HepG2 (cell line): ENCODE measurements at regions not wholly inside any gene's neighbourhood (a gene's known extent, or its start where the extent isn't known, plus 50 kb on each side); places are given as distances from the start of the nearest gene placed in this dataset.

Experiments used
- ATAC-seq: fragments of 200-7000 bp; cut with Tn5 transposase; 3 replicates; pipeline ENCODE4 v1.9.1; 2020; ENCODE audit warnings: mild to moderate bottlenecking, moderate library complexity
- BruUV-seq: library from RNA; stranded (reverse); fragments of 400-500 nt; replicated peaks from 2 replicates; lab custom pipeline; 2021; lab: Mats Ljungman, UMichigan
- CTCF ChIA-PET: fragments of 300-600 bp; formaldehyde crosslinking; extraction: SDS; loops from one replicate; lab custom pipeline; 2021; ENCODE audit warnings: low total read pairs, inconsistent platforms, low intra/inter-chr PET ratio; lab: Yijun Ruan, JAX
- POLR2A ChIA-PET: fragments of 350-600 bp; sonication (Branson Sonifier 250); formaldehyde crosslinking; loops from one replicate; lab custom pipeline; 2020; ENCODE audit warnings: antibody characterized with exemption, inconsistent platforms; lab: Yijun Ruan, JAX
- DNase-seq: peaks from one replicate; pipeline ENCODE4 v3.0.0-alpha.2; 2015; ENCODE audit warnings: low spot score
- FAIRE-seq: peaks from 3 replicates; lab custom pipeline; 2011; peaks lifted over from hg19 to GRCh38; lab: Jason Lieb, UNC
- H2AFZ ChIP-seq: one replicate; pipeline ENCODE4 v1.6.1; 2011; ENCODE audit warnings: low read length, inconsistent platforms
- H3K27ac ChIP-seq: fragments of 300-600 bp; 3 replicates; pipeline ENCODE4 v1.8.0; 2011; ENCODE audit warnings: mixed run types, mild to moderate bottlenecking, mixed read lengths, low read length, inconsistent platforms; ENCODE audit not compliant: insufficient read depth; ENCODE audit errors: extremely low read length
- H3K27me3 ChIP-seq, 2 experiments: fragments of 200-600 bp in 1 of 2; 2 replicates in 1 of 2; 3 replicates in 1 of 2; pipeline versions ENCODE4 v1.6.0 to v1.8.0; 2011; ENCODE audit warnings: low read length in 2 of 2, mild to moderate bottlenecking in 2 of 2, moderate library complexity in 2 of 2, inconsistent platforms in 1 of 2; ENCODE audit not compliant: insufficient read depth in 2 of 2, control insufficient read depth in 1 of 2
- H3K36me3 ChIP-seq, 2 experiments: fragments of 200-600 bp in 1 of 2; replicated peaks in 1 of 2; 2 replicates in 1 of 2; 3 replicates in 1 of 2; pipeline versions ENCODE4 v1.5.1 to v1.8.0; 2011; ENCODE audit warnings: low read length in 2 of 2, inconsistent platforms in 1 of 2; ENCODE audit not compliant: insufficient read depth in 2 of 2, control insufficient read depth in 1 of 2
- H3K4me1 ChIP-seq: 2 replicates; pipeline ENCODE4 v1.5.1; 2012; ENCODE audit warnings: low read length, inconsistent platforms; ENCODE audit not compliant: insufficient read depth
- H3K4me2 ChIP-seq: 2 replicates; pipeline ENCODE4 v1.6.0; 2011; ENCODE audit warnings: low read depth, low read length, inconsistent platforms
- H3K4me3 ChIP-seq, 3 experiments: fragments of 200-600 bp in 1 of 3; sonication (generic), shearing (Covaris generic) in 1 of 3; replicated peaks in 1 of 3; 2 replicates each; pipeline ENCODE4 v1.5.1; 2011 to 2016; ENCODE audit warnings: low read length in 3 of 3, inconsistent platforms in 2 of 3, low read depth in 2 of 3, mild to moderate bottlenecking in 2 of 3, control low read depth in 1 of 3, mixed read lengths in 1 of 3; ENCODE audit not compliant: insufficient read depth in 1 of 3
- H3K79me2 ChIP-seq: one replicate; pipeline ENCODE4 v1.6.1; 2011; ENCODE audit warnings: low read length, inconsistent platforms; ENCODE audit not compliant: insufficient read depth
- H3K9ac ChIP-seq: 2 replicates; pipeline ENCODE4 v1.6.0; 2011; ENCODE audit warnings: mild to moderate bottlenecking, low read depth, low read length, inconsistent platforms; ENCODE audit not compliant: insufficient read depth
- H3K9me3 ChIP-seq: 2 replicates; pipeline ENCODE4 v1.5.1; 2012; ENCODE audit warnings: mild to moderate bottlenecking, low read length
- H4K20me1 ChIP-seq: 2 replicates; pipeline ENCODE4 v1.6.0; 2011; ENCODE audit warnings: inconsistent platforms, mild to moderate bottlenecking, low read length, moderate library complexity; ENCODE audit not compliant: insufficient read depth
- CBX5 ChIP-seq: sonication (generic); formaldehyde crosslinking; IDR thresholded peaks from 2 replicates; pipeline ENCODE4 v1.4.0; 2020; ENCODE audit warnings: missing genetic modification reagents, borderline replicate concordance
- CCDC6 ChIP-seq: sonication (generic); formaldehyde crosslinking; IDR thresholded peaks from 2 replicates; pipeline ENCODE4 v1.8.1; 2022; ENCODE audit warnings: mild to moderate bottlenecking, missing genetic modification reagents, moderate library complexity
- HMG20B ChIP-seq: conservative IDR thresholded peaks from 2 replicates; pipeline ENCODE4 v1.6.1; 2016; ENCODE audit warnings: missing genetic modification reagents, missing compliant biosample characterization
- ISX ChIP-seq: sonication (generic); formaldehyde crosslinking; conservative IDR thresholded peaks from 2 replicates; pipeline ENCODE4 v1.5.0; 2020; ENCODE audit warnings: missing genetic modification reagents
- JUNB ChIP-seq: sonication (generic); formaldehyde crosslinking; IDR thresholded peaks from 2 replicates; pipeline ENCODE4 v1.8.0; 2022; ENCODE audit warnings: missing genetic modification reagents, mild to moderate bottlenecking, borderline replicate concordance
- JUND ChIP-seq: sonication (generic); formaldehyde crosslinking; IDR thresholded peaks from 2 replicates; pipeline ENCODE4 v1.8.0; 2022; ENCODE audit warnings: mild to moderate bottlenecking, missing genetic modification reagents
- KAT7 ChIP-seq: IDR thresholded peaks from 2 replicates; pipeline ENCODE4 v1.6.1; 2018; ENCODE audit warnings: borderline replicate concordance, missing compliant biosample characterization
- MBD4 ChIP-seq: IDR thresholded peaks from 2 replicates; pipeline ENCODE4 v1.6.1; 2012; ENCODE audit warnings: low read length, inconsistent platforms, borderline replicate concordance
- NKX3-1 ChIP-seq: sonication (generic); formaldehyde crosslinking; IDR thresholded peaks from 2 replicates; pipeline ENCODE4 v1.5.0; 2020; ENCODE audit warnings: missing genetic modification reagents
- SRY ChIP-seq: sonication (generic); formaldehyde crosslinking; IDR thresholded peaks from 2 replicates; pipeline ENCODE4 v1.8.0; 2022; ENCODE audit warnings: mild to moderate bottlenecking, missing genetic modification reagents
- TCF7 ChIP-seq: sonication (generic); IDR thresholded peaks from 2 replicates; pipeline ENCODE4 v1.6.1; 2016; ENCODE audit warnings: antibody characterized with exemption, low read depth
- ZFP1 ChIP-seq: IDR thresholded peaks from 2 replicates; pipeline ENCODE4 v1.6.1; 2016
- ZNF24 ChIP-seq: fragments of 450-650 bp; IDR thresholded peaks from 2 replicates; pipeline ENCODE4 v1.6.1; 2017; ENCODE audit warnings: antibody characterized with exemption, mild to moderate bottlenecking
- ZNF251 ChIP-seq: sonication (generic); formaldehyde crosslinking; IDR thresholded peaks from 2 replicates; pipeline ENCODE4 v1.9.0; 2021; ENCODE audit warnings: mild to moderate bottlenecking, missing genetic modification reagents
- ZNF737 ChIP-seq: sonication (generic); formaldehyde crosslinking; IDR thresholded peaks from 2 replicates; pipeline ENCODE4 v1.5.0; 2020; ENCODE audit warnings: missing genetic modification reagents, mild to moderate bottlenecking, borderline replicate concordance
- WGBS: methylation state at CpG from one replicate; pipeline ENCODE4 v1.1.6; 2017; ENCODE audit warnings: low lambda C conversion rate; 5-methylcytosine and 5-hydroxymethylcytosine counted together
- in situ Hi-C: cut with HindIII; loops from 2 replicates; pipeline ENCODE4 v1.10.0; 2017; ENCODE audit warnings: low pct_unique_long_range_greater_than_20kb; ENCODE audit not compliant: extremely low pct_ligation_motif_present
- intact Hi-C: fragments of 100-400 bp; cut with micrococcal nuclease; formaldehyde crosslinking; loops from one replicate; pipeline ENCODE4 v1.10.0; 2022; ENCODE audit not compliant: unreplicated experiment
- TF ChIP-seq, protein P1 (sequence below): IDR thresholded peaks from 2 replicates; pipeline ENCODE4 v1.6.1; 2016; ENCODE audit warnings: mild to moderate bottlenecking
- TF ChIP-seq, protein P2 (sequence below): sonication (generic); formaldehyde crosslinking; IDR thresholded peaks from 2 replicates; pipeline ENCODE4 v1.8.1; 2023; ENCODE audit warnings: missing genetic modification reagents, inconsistent platforms, borderline replicate concordance
- TF ChIP-seq, protein P3 (sequence below): sonication (generic); IDR thresholded peaks from 2 replicates; pipeline ENCODE4 v1.6.1; 2016; ENCODE audit warnings: low read depth, borderline replicate concordance

- H3K4me1 ChIP-seq = no peaks in the 10 kb centered on the region
- ChIA-PET POLR2A (no interaction called here), CTCF (no interaction called here)
- FAIRE-seq (no peak), ATAC-seq (no peak)
- H3K27me3 ChIP-seq = no peaks in the 10 kb centered on the region
- H3K4me2 ChIP-seq = no peak overlapping the region
- H3K36me3 ChIP-seq = no peaks in the 10 kb centered on the region
- H3K79me2 ChIP-seq = no peaks in the 10 kb centered on the region
- H4K20me1 ChIP-seq = no peaks in the 10 kb centered on the region
- no peaks in the 10 kb centered on the region for H3K9me3 ChIP-seq
- no TSS peak for BruUV-seq
- H3K4me3 ChIP-seq = no peak overlapping the region
- no peak overlapping the region for H3K27ac ChIP-seq
- intact Hi-C loops = no loop called here
- TF ChIP-seq ZFP1 = no peak
- no peak for TF ChIP-seq KAT7 (CRISPR knock-in tag)
- TF ChIP-seq JUNB = no peak
- TF ChIP-seq ZNF24 = no peak
- TF ChIP-seq, protein P1, sequence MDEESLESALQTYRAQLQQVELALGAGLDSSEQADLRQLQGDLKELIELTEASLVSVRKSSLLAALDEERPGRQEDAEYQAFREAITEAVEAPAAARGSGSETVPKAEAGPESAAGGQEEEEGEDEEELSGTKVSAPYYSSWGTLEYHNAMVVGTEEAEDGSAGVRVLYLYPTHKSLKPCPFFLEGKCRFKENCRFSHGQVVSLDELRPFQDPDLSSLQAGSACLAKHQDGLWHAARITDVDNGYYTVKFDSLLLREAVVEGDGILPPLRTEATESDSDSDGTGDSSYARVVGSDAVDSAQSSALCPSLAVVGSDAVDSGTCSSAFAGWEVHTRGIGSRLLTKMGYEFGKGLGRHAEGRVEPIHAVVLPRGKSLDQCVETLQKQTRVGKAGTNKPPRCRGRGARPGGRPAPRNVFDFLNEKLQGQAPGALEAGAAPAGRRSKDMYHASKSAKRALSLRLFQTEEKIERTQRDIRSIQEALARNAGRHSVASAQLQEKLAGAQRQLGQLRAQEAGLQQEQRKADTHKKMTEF = no peak
- no peak for TF ChIP-seq HMG20B (CRISPR knock-in tag)
- no peak for TF ChIP-seq ZNF251
- TF ChIP-seq ISX (CRISPR knock-in tag) = no peak
- TF ChIP-seq, all 625 proteins: peak for 0
- no peak for DNase-seq
- WGBS = 0% methylated on average over 3 of the region's 3 CpGs
- no peak overlapping the region for H3K9ac ChIP-seq
- H2AFZ ChIP-seq = no peak overlapping the region
- in situ Hi-C loops = no loop called here
Measured at GRCh38 chr4:138790706-138791340, 224.8 kb upstream of the NOCT start.

DNA sequence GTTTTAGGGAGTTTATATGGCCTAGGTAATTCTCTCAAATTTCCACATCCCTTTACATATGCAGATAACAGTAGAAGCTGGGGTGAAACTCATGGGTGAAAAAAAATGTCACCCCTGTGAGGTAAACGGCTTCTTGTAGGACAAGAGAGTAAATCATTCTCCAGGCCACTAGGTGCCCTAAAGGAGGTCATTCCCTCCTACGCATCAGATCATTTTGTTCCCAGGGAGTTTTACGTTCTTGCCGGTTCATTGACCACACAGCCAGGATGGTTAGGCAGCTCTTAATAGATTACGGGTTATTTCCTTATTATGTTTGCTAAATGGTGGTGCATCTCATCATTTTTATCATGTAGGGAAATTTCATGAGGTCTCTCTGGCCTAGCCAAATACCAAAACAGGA lies 225.8 kb upstream of the NOCT start:
- no peaks in the 10 kb centered on the region for H3K27me3 ChIP-seq
- no peaks in the 10 kb centered on the region for H3K9me3 ChIP-seq
- no peak overlapping the region for H3K4me2 ChIP-seq
- in situ Hi-C loops (no loop called here), intact Hi-C loops (no loop called here)
- ChIA-PET CTCF (no interaction called here), POLR2A (no interaction called here)
- WGBS = 48% methylated on average over 5 of the region's 5 CpGs
- H3K9ac ChIP-seq = no peak overlapping the region
- no TSS peak for BruUV-seq
- no peaks in the 10 kb centered on the region for H3K4me1 ChIP-seq
- H3K36me3 ChIP-seq = no peaks in the 10 kb centered on the region
- no peak for DNase-seq
- no peak for FAIRE-seq
- no peak for ATAC-seq
- no peak overlapping the region for H3K4me3 ChIP-seq
- H3K27ac ChIP-seq = no peak overlapping the region
- no peak overlapping the region for H2AFZ ChIP-seq
- H3K79me2 ChIP-seq = no peaks in the 10 kb centered on the region
- no peaks in the 10 kb centered on the region for H4K20me1 ChIP-seq
- TF ChIP-seq SRY (CRISPR knock-in tag) (no peak), NKX3-1 (CRISPR knock-in tag) (no peak), ZNF737 (CRISPR knock-in tag) (no peak), MBD4 (no peak), CBX5 (no peak), JUND (no peak), CCDC6 (no peak), TCF7 (no peak)
- TF ChIP-seq, protein P2, sequence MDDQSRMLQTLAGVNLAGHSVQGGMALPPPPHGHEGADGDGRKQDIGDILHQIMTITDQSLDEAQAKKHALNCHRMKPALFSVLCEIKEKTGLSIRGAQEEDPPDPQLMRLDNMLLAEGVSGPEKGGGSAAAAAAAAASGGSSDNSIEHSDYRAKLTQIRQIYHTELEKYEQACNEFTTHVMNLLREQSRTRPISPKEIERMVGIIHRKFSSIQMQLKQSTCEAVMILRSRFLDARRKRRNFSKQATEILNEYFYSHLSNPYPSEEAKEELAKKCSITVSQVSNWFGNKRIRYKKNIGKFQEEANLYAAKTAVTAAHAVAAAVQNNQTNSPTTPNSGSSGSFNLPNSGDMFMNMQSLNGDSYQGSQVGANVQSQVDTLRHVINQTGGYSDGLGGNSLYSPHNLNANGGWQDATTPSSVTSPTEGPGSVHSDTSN (CRISPR knock-in tag) = no peak
- TF ChIP-seq, protein P3, sequence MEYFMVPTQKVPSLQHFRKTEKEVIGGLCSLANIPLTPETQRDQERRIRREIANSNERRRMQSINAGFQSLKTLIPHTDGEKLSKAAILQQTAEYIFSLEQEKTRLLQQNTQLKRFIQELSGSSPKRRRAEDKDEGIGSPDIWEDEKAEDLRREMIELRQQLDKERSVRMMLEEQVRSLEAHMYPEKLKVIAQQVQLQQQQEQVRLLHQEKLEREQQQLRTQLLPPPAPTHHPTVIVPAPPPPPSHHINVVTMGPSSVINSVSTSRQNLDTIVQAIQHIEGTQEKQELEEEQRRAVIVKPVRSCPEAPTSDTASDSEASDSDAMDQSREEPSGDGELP = no peak
